ENCODE measurements at regions not wholly inside any gene's neighbourhood (a gene's known extent, or its start where the extent isn't known, plus 50 kb on each side); places are given as distances from the start of the nearest gene placed in this dataset.

DNA sequence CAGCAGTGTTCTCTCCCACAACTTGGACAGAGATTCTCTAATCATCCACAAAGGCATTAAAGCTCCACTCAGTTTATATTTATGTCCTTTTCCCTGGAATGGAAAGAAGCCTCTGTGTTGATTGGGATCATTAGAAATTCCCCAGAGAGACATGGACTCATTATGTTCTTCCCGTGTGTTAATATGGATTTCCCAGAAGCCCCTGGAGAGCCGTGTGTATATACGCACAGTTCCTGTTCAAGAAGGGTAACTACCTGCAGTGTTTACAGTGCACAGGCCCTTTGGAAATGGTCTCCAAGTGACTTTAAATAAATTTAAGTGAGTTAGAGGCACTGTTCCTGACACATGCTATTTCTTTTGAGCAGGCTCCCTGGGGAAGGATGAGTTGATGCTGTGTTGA is 428.0 kb upstream of the TMTC1 start:
- H3K4me3 ChIP-seq (ENCODE audit: low read depth, low read length), result no peak overlapping the region
- no peaks in the 10 kb centered on the region for H3K9me3 ChIP-seq (ENCODE audit: control insufficient read depth, insufficient read depth, low read depth, low read length)
- H3K4me1 ChIP-seq (ENCODE audit: control insufficient read depth, insufficient read depth, low read length), result no peaks in the 10 kb centered on the region
- POLR2A ChIA-PET, result no interaction called here
- no peak for TF ChIP-seq ZNF266 (tag by site-specific recombination; IDR thresholded peaks at IDR 0.05; ENCODE audit: low read depth)
- TF ChIP-seq ZNF610 (tag by site-specific recombination; IDR thresholded peaks at IDR 0.05; ENCODE audit: borderline replicate concordance), result no peak
- TF ChIP-seq, protein P1, sequence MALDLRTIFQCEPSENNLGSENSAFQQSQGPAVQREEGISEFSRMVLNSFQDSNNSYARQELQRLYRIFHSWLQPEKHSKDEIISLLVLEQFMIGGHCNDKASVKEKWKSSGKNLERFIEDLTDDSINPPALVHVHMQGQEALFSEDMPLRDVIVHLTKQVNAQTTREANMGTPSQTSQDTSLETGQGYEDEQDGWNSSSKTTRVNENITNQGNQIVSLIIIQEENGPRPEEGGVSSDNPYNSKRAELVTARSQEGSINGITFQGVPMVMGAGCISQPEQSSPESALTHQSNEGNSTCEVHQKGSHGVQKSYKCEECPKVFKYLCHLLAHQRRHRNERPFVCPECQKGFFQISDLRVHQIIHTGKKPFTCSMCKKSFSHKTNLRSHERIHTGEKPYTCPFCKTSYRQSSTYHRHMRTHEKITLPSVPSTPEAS (tag by site-specific recombination; IDR thresholded peaks at IDR 0.05), result no peak
- TF ChIP-seq GLIS2 (tag by site-specific recombination; IDR thresholded peaks at IDR 0.05), result no peak
- TF ChIP-seq, protein P2, sequence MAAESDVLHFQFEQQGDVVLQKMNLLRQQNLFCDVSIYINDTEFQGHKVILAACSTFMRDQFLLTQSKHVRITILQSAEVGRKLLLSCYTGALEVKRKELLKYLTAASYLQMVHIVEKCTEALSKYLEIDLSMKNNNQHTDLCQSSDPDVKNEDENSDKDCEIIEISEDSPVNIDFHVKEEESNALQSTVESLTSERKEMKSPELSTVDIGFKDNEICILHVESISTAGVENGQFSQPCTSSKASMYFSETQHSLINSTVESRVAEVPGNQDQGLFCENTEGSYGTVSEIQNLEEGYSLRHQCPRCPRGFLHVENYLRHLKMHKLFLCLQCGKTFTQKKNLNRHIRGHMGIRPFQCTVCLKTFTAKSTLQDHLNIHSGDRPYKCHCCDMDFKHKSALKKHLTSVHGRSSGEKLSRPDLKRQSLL (tag by site-specific recombination; IDR thresholded peaks at IDR 0.05), result no peak
- no peak for TF ChIP-seq ZNF221 (tag by site-specific recombination; IDR thresholded peaks at IDR 0.05; ENCODE audit: borderline replicate concordance)
- TF ChIP-seq, protein P3, sequence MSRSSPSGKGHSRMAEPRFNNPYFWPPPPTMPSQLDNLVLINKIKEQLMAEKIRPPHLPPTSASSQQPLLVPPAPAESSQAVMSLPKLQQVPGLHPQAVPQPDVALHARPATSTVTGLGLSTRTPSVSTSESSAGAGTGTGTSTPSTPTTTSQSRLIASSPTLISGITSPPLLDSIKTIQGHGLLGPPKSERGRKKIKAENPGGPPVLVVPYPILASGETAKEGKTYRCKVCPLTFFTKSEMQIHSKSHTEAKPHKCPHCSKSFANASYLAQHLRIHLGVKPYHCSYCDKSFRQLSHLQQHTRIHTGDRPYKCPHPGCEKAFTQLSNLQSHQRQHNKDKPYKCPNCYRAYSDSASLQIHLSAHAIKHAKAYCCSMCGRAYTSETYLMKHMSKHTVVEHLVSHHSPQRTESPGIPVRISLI (tag by site-specific recombination; IDR thresholded peaks at IDR 0.05), result no peak
- H3K36me3 ChIP-seq (ENCODE audit: control insufficient read depth in 2 of 2, insufficient read depth in 1 of 2, low read length in 2 of 2), result no peaks in the 10 kb centered on the region
- CTCF ChIA-PET, result no interaction called here
- H3K27ac ChIP-seq (ENCODE audit: extremely low read depth, low read depth, low read length), result no peak overlapping the region

DNA sequence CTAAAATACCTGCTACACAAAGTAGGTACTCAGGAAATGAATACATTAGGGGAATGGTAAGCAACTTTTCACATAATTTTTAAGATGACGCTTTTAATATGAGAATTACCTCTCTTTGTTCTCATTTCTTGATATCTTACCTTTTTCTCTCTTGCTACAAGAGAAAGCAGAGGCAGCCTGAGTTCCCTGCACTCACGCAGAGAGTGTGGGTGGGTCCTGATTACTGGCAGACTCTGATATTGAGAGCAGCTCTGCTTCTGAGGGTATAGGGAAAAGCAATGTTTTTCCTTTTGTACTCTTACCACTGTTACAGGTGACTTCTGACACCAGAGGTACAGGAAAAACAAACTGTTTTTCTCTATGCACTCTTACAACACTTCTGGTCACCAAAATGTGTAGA is 420.2 kb upstream of the TMTC1 start:
- CTCF ChIA-PET, result interaction anchor here (0.6 kb wide), 1 partner anchor 319 kb away, joined by 5 read pairs; no protein-coding TSS in a partner anchor
- no peaks in the 10 kb centered on the region for H3K36me3 ChIP-seq (ENCODE audit: control insufficient read depth in 2 of 2, insufficient read depth in 1 of 2, low read length in 2 of 2)
- H3K9me3 ChIP-seq (ENCODE audit: control insufficient read depth, insufficient read depth, low read depth, low read length), result no peaks in the 10 kb centered on the region
- no peak overlapping the region for H3K27ac ChIP-seq (ENCODE audit: extremely low read depth, low read depth, low read length)
- H3K4me3 ChIP-seq (ENCODE audit: low read depth, low read length), result no peak overlapping the region
- POLR2A ChIA-PET, result no interaction called here
- H3K4me1 ChIP-seq (ENCODE audit: control insufficient read depth, insufficient read depth, low read length), result no peaks in the 10 kb centered on the region
- TF ChIP-seq ZNF623 (tag by site-specific recombination; IDR thresholded peaks at IDR 0.05) (no peak), GFI1B (tag by site-specific recombination; IDR thresholded peaks at IDR 0.05) (no peak), ZNF624 (tag by site-specific recombination; IDR thresholded peaks at IDR 0.05) (no peak), ZNF423 (tag by site-specific recombination; IDR thresholded peaks at IDR 0.05) (no peak), ZNF394 (tag by site-specific recombination; IDR thresholded peaks at IDR 0.05; ENCODE audit: borderline replicate concordance) (no peak), ZNF211 (tag by site-specific recombination; IDR thresholded peaks at IDR 0.05; ENCODE audit: low read depth) (no peak), ZNF146 (tag by site-specific recombination; IDR thresholded peaks at IDR 0.05) (no peak), ZSCAN23 (tag by site-specific recombination; IDR thresholded peaks at IDR 0.05) (no peak), ZNF530 (tag by site-specific recombination; IDR thresholded peaks at IDR 0.05; ENCODE audit: low read depth) (no peak), GLI4 (tag by site-specific recombination; IDR thresholded peaks at IDR 0.05) (no peak), ZNF561 (tag by site-specific recombination; IDR thresholded peaks at IDR 0.05; ENCODE audit: borderline replicate concordance) (no peak), ZNF324 (tag by site-specific recombination; IDR thresholded peaks at IDR 0.05) (no peak), ZNF629 (tag by site-specific recombination; IDR thresholded peaks at IDR 0.05) (no peak)
- TF ChIP-seq, protein P4, sequence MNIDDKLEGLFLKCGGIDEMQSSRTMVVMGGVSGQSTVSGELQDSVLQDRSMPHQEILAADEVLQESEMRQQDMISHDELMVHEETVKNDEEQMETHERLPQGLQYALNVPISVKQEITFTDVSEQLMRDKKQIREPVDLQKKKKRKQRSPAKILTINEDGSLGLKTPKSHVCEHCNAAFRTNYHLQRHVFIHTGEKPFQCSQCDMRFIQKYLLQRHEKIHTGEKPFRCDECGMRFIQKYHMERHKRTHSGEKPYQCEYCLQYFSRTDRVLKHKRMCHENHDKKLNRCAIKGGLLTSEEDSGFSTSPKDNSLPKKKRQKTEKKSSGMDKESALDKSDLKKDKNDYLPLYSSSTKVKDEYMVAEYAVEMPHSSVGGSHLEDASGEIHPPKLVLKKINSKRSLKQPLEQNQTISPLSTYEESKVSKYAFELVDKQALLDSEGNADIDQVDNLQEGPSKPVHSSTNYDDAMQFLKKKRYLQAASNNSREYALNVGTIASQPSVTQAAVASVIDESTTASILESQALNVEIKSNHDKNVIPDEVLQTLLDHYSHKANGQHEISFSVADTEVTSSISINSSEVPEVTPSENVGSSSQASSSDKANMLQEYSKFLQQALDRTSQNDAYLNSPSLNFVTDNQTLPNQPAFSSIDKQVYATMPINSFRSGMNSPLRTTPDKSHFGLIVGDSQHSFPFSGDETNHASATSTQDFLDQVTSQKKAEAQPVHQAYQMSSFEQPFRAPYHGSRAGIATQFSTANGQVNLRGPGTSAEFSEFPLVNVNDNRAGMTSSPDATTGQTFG (tag by site-specific recombination; IDR thresholded peaks at IDR 0.05; ENCODE audit: borderline replicate concordance), result no peak
- TF ChIP-seq, protein P5, sequence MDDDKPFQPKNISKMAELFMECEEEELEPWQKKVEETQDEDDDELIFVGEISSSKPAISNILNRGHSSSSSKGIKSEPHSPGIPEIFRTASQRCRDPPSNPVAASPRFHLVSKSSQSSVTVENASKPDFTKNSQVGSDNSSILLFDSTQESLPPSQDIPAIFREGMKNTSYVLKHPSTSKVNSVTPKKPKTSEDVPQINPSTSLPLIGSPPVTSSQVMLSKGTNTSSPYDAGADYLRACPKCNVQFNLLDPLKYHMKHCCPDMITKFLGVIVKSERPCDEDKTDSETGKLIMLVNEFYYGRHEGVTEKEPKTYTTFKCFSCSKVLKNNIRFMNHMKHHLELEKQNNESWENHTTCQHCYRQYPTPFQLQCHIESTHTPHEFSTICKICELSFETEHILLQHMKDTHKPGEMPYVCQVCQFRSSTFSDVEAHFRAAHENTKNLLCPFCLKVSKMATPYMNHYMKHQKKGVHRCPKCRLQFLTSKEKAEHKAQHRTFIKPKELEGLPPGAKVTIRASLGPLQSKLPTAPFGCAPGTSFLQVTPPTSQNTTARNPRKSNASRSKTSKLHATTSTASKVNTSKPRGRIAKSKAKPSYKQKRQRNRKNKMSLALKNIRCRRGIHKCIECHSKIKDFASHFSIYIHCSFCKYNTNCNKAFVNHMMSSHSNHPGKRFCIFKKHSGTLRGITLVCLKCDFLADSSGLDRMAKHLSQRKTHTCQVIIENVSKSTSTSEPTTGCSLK (tag by site-specific recombination; IDR thresholded peaks at IDR 0.05), result no peak
- TF ChIP-seq, protein P3 (tag by site-specific recombination; IDR thresholded peaks at IDR 0.05), result no peak
- TF ChIP-seq, protein P6, sequence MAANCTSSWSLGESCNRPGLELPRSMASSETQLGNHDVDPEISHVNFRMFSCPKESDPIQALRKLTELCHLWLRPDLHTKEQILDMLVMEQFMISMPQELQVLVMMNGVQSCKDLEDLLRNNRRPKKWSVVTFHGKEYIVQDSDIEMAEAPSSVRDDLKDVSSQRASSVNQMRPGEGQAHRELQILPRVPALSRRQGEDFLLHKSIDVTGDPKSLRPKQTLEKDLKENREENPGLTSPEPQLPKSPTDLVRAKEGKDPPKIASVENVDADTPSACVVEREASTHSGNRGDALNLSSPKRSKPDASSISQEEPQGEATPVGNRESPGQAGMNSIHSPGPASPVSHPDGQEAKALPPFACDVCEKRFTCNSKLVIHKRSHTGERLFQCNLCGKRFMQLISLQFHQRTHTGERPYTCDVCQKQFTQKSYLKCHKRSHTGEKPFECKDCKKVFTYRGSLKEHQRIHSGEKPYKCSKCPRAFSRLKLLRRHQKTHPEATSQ (tag by site-specific recombination; IDR thresholded peaks at IDR 0.05), result no peak
- TF ChIP-seq, protein P1 (tag by site-specific recombination; IDR thresholded peaks at IDR 0.05), result no peak

All from HEK293 (cell line).